Cardiac muscle cell (in vitro differentiated cells and primary cell): ENCODE measurements at regions not wholly inside any gene's neighbourhood (a gene's known extent, or its start where the extent isn't known, plus 50 kb on each side); places are given as distances from the start of the nearest gene placed in this dataset.
A peak's percentile ranks its signal among the peaks of the same experiment; 100 is the strongest.
"Not testable (repeated sequence)": the region's sequence is repeated elsewhere in the genome, so short reads cannot be mapped to it uniquely, and the experiment has no call there.

Source experiments
- DNase-seq, 2 donors: peaks; one replicate each; pipeline versions ENCODE4 v3.0.0 to v3.0.0-alpha.2; 2010 to 2017; ENCODE audit warnings: low read depth in 1 of 2, low spot score in 1 of 2
- H3K27ac ChIP-seq: fragments of 200-600 bp; sonication (generic); 2 replicates; pipeline ENCODE4 v1.5.1; 2016
- H3K27me3 ChIP-seq: fragments of 200-600 bp; sonication (generic); 2 replicates; pipeline ENCODE4 v1.6.0; 2016; ENCODE audit warnings: control low read depth
- H3K36me3 ChIP-seq: fragments of 200-600 bp; sonication (generic); 2 replicates; pipeline ENCODE4 v1.5.1; 2016; ENCODE audit warnings: control low read depth
- H3K4me1 ChIP-seq: fragments of 200-600 bp; sonication (generic); 2 replicates; pipeline ENCODE4 v1.8.1; 2017; ENCODE audit warnings: low read depth, mild to moderate bottlenecking, mixed run types
- H3K4me3 ChIP-seq: fragments of 200-600 bp; sonication (generic); 2 replicates; pipeline ENCODE4 v1.5.1; 2016; ENCODE audit warnings: mild to moderate bottlenecking
- H3K9me3 ChIP-seq: fragments of 200-600 bp; sonication (generic); 2 replicates; pipeline ENCODE4 v1.5.1; 2017; ENCODE audit warnings: low read depth, mild to moderate bottlenecking, control low read depth
- CTCF ChIP-seq: IDR thresholded peaks from 2 replicates; pipeline ENCODE4 v1.5.1; 2012; ENCODE audit warnings: low read depth, mild to moderate bottlenecking, low read length

- TF ChIP-seq CTCF = no peak
- no peaks in the 10 kb centered on the region for H3K4me1 ChIP-seq
- H3K27me3 ChIP-seq = no peaks in the 10 kb centered on the region
- DNase-seq = peak in 1 of 2 donors; percentile 29
- no peak overlapping the region for H3K4me3 ChIP-seq
- no peak overlapping the region for H3K27ac ChIP-seq
- no peaks in the 10 kb centered on the region for H3K9me3 ChIP-seq
- H3K36me3 ChIP-seq = no peaks in the 10 kb centered on the region
These were observed 1044.9 kb upstream of the FLRT2 start for GRCh38 chr14:84485036-84485435.

- DNase-seq = no peak
- no peaks in the 10 kb centered on the region for H3K27me3 ChIP-seq
- no peak for TF ChIP-seq CTCF
- H3K9me3 ChIP-seq = no peaks in the 10 kb centered on the region
- no peak overlapping the region for H3K4me3 ChIP-seq
- H3K27ac ChIP-seq = no peak overlapping the region
- H3K4me1 ChIP-seq = no peaks in the 10 kb centered on the region
- no peaks in the 10 kb centered on the region for H3K36me3 ChIP-seq
These were observed 1039.9 kb upstream of the FLRT2 start for GRCh38 chr14:84490081-84490480.

GRCh38 chr14:84492685-84493084, 1037.3 kb upstream of the FLRT2 start:
- H3K4me3 ChIP-seq = no peak overlapping the region
- H3K9me3 ChIP-seq = no peaks in the 10 kb centered on the region
- H3K36me3 ChIP-seq = no peaks in the 10 kb centered on the region
- no peaks in the 10 kb centered on the region for H3K4me1 ChIP-seq
- no peak overlapping the region for H3K27ac ChIP-seq
- DNase-seq = peak in 1 of 2 donors; percentile 4
- no peak for TF ChIP-seq CTCF
- no peaks in the 10 kb centered on the region for H3K27me3 ChIP-seq

GRCh38 chr14:84493779-84494178, 1036.2 kb upstream of the FLRT2 start:
- H3K27ac ChIP-seq = no peak overlapping the region
- H3K36me3 ChIP-seq = no peaks in the 10 kb centered on the region
- no peaks in the 10 kb centered on the region for H3K4me1 ChIP-seq
- no peaks in the 10 kb centered on the region for H3K27me3 ChIP-seq
- no peaks in the 10 kb centered on the region for H3K9me3 ChIP-seq
- no peak overlapping the region for H3K4me3 ChIP-seq
- TF ChIP-seq CTCF = no peak
- peak in 1 of 2 donors; percentile 5 for DNase-seq

GRCh38 chr14:84496677-84497076, 1033.3 kb upstream of the FLRT2 start:
- Histone ChIP-seq H3K4me1 (no peaks in the 10 kb centered on the region), H3K9me3 (no peaks in the 10 kb centered on the region), H3K27ac (no peak overlapping the region), H3K36me3 (no peaks in the 10 kb centered on the region), H3K4me3 (no peak overlapping the region), H3K27me3 (no peaks in the 10 kb centered on the region)
- DNase-seq = no peak
- no peak for TF ChIP-seq CTCF

GRCh38 chr14:84512823-84513222, 1017.1 kb upstream of the FLRT2 start:
- not testable (repeated sequence) for H3K9me3 ChIP-seq, H3K36me3 ChIP-seq, H3K4me3 ChIP-seq

More at GRCh38 chr14:84512823-84513222, 1017.1 kb upstream of the FLRT2 start:
- H3K27ac ChIP-seq, H3K27me3 ChIP-seq, DNase-seq, H3K4me1 ChIP-seq: not testable (repeated sequence)
